Esophagus muscularis mucosa (tissue), 4 donors: ENCODE measurements at regions not wholly inside any gene's neighbourhood (a gene's known extent, or its start where the extent isn't known, plus 50 kb on each side); places are given as distances from the start of the nearest gene placed in this dataset.
"Not testable (repeated sequence)": the region's sequence is repeated elsewhere in the genome, so short reads cannot be mapped to it uniquely, and the experiment has no call there.

Source experiments
- DNase-seq: peaks from one replicate; pipeline ENCODE4 v3.0.0-alpha.2; 2017; ENCODE audit errors: extremely low spot score
- H3K27ac ChIP-seq, 4 donors: fragments of 200-600 bp; sonication (generic); replicated peaks in 1 of 4; 1 replicate in 3 of 4; 2 replicates in 1 of 4; pipeline ENCODE4 v1.5.1; 2016 to 2019; ENCODE audit warnings: mild to moderate bottlenecking in 1 of 4
- H3K27me3 ChIP-seq, 4 donors: fragments of 200-600 bp; sonication (generic); one replicate each; pipeline versions ENCODE4 v1.5.1 to v1.6.0; 2016 to 2019
- H3K36me3 ChIP-seq, 4 donors: fragments of 200-600 bp; sonication (generic); one replicate each; pipeline ENCODE4 v1.5.1; 2016 to 2019
- H3K4me1 ChIP-seq, 4 donors: fragments of 200-600 bp; sonication (generic); one replicate each; pipeline ENCODE4 v1.5.1; 2016 to 2019
- H3K4me3 ChIP-seq, 4 donors: fragments of 200-600 bp; sonication (generic); 1 replicate in 2 of 4; 2 replicates in 2 of 4; pipeline ENCODE4 v1.5.1; 2016 to 2019; ENCODE audit warnings: mild to moderate bottlenecking in 4 of 4, moderate library complexity in 1 of 4
- H3K9me3 ChIP-seq, 4 donors: fragments of 200-600 bp; sonication (generic); 1 replicate in 3 of 4; 2 replicates in 1 of 4; pipeline ENCODE4 v1.5.1; 2016 to 2019
- CTCF ChIP-seq, 3 experiments: fragments of 200-600 bp in 2 of 3; fragments of 450-650 bp in 1 of 3; sonication (generic) in 2 of 3; IDR thresholded peaks; one replicate each; pipeline ENCODE4 v1.5.1; 2017 to 2019; ENCODE audit warnings: antibody characterized with exemption in 3 of 3, mild to moderate bottlenecking in 2 of 3, moderate library complexity in 1 of 3
- EP300 ChIP-seq: sonication (generic); formaldehyde crosslinking; IDR thresholded peaks from one replicate; pipeline ENCODE4 v1.6.1; 2017; ENCODE audit warnings: antibody characterized with exemption
- POLR2A ChIP-seq: fragments of 450-650 bp; IDR thresholded peaks from one replicate; pipeline ENCODE4 v1.6.1; 2017; ENCODE audit warnings: antibody characterized with exemption, moderate library complexity, mild to moderate bottlenecking, low read depth
- POLR2AphosphoS5 ChIP-seq, 2 donors: sonication (generic); formaldehyde crosslinking; IDR thresholded peaks; one replicate each; pipeline ENCODE4 v1.6.1; 2017; ENCODE audit warnings: antibody characterized with exemption in 2 of 2
- WGBS: methylation state at CpG from one replicate; pipeline ENCODE4 v1.1.5; 2018; 5-methylcytosine and 5-hydroxymethylcytosine counted together
- intact Hi-C: fragments of 100-400 bp; cut with DNase I; formaldehyde crosslinking; loops from one replicate; pipeline ENCODE4 v1.15.1; 2023

- Histone ChIP-seq H3K4me3 (no peak overlapping the region), H3K9me3 (peaks cover 0 to 6% (median 0%) of the 10 kb centered on the region in 4 donors), H3K27ac (no peak overlapping the region), H3K36me3 (no peaks in the 10 kb centered on the region), H3K4me1 (no peaks in the 10 kb centered on the region), H3K27me3 (no peaks in the 10 kb centered on the region)
- TF ChIP-seq CTCF (IDR thresholded peaks at IDR 0.05) (no peak), POLR2AphosphoS5 (IDR thresholded peaks at IDR 0.05) (no peak), EP300 (no peak), POLR2A (no peak)
- intact Hi-C loops, result no loop called here
- 56% methylated on average over 4 of the region's 4 CpGs for WGBS
- DNase-seq, result no peak
Observed at GRCh38 chr10:64358907-64359306, 837.7 kb downstream of the REEP3 start.

GRCh38 chr10:64360240-64360639, 839.0 kb downstream of the REEP3 start:
- not testable (repeated sequence) for H3K4me3 ChIP-seq, H3K9me3 ChIP-seq
- WGBS, result 95% methylated on average over 6 of the region's 6 CpGs

GRCh38 chr10:64363687-64364086, 842.5 kb downstream of the REEP3 start:
- no peak for DNase-seq
- TF ChIP-seq POLR2A, result no peak
- no peak for TF ChIP-seq CTCF (IDR thresholded peaks at IDR 0.05)
- no peak for TF ChIP-seq EP300
- no peak for TF ChIP-seq POLR2AphosphoS5 (IDR thresholded peaks at IDR 0.05)
- Histone ChIP-seq H3K27ac (no peak overlapping the region), H3K4me3 (no peak overlapping the region), H3K27me3 (no peaks in the 10 kb centered on the region), H3K4me1 (no peaks in the 10 kb centered on the region), H3K9me3 (peaks cover 0 to 6% (median 0%) of the 10 kb centered on the region in 4 donors), H3K36me3 (no peaks in the 10 kb centered on the region)
- 59% methylated on average over 1 of the region's 1 CpG for WGBS
- intact Hi-C loops, result no loop called here

More at GRCh38 chr10:64360240-64360639, 839.0 kb downstream of the REEP3 start:
- H3K27ac ChIP-seq, DNase-seq, H3K4me1 ChIP-seq, H3K27me3 ChIP-seq, H3K36me3 ChIP-seq, intact Hi-C loops: not testable (repeated sequence)

GRCh38 chr10:64365663-64366062, 844.5 kb downstream of the REEP3 start:
- WGBS, result 91% methylated on average over 3 of the region's 3 CpGs
- no peak for DNase-seq
- H3K27ac ChIP-seq, result no peak overlapping the region
- intact Hi-C loops, result no loop called here
- H3K9me3 ChIP-seq, result no peaks in the 10 kb centered on the region
- no peaks in the 10 kb centered on the region for H3K4me1 ChIP-seq
- no peaks in the 10 kb centered on the region for H3K27me3 ChIP-seq
- no peaks in the 10 kb centered on the region for H3K36me3 ChIP-seq
- H3K4me3 ChIP-seq, result no peak overlapping the region
- TF ChIP-seq CTCF (IDR thresholded peaks at IDR 0.05), result no peak

- no peaks in the 10 kb centered on the region for H3K9me3 ChIP-seq
- no peak for DNase-seq
- H3K4me3 ChIP-seq, result no peak overlapping the region
- no peaks in the 10 kb centered on the region for H3K36me3 ChIP-seq
- 69% methylated on average over 3 of the region's 3 CpGs for WGBS
- TF ChIP-seq POLR2AphosphoS5 (IDR thresholded peaks at IDR 0.05) (no peak), CTCF (IDR thresholded peaks at IDR 0.05) (no peak), EP300 (no peak), POLR2A (no peak)
- H3K4me1 ChIP-seq, result no peaks in the 10 kb centered on the region
- H3K27me3 ChIP-seq, result no peaks in the 10 kb centered on the region
- intact Hi-C loops, result no loop called here
- no peak overlapping the region for H3K27ac ChIP-seq
Observed at GRCh38 chr10:64368298-64368697, 847.1 kb downstream of the REEP3 start.
